Heart left ventricle (tissue), 13 donors: ENCODE measurements at regions not wholly inside any gene's neighbourhood (a gene's known extent, or its start where the extent isn't known, plus 50 kb on each side); places are given as distances from the start of the nearest gene placed in this dataset.
A peak's percentile ranks its signal among the peaks of the same experiment; 100 is the strongest.

ENCODE experiments used
- CTCF ChIP-seq, 12 donors: fragments of 200-600 bp; sonication (generic) in 4 of 12; IDR thresholded peaks; one replicate each; pipeline versions ENCODE4 v1.5.0 to v1.8.0; 2018 to 2022; ENCODE audit warnings: antibody characterized with exemption in 12 of 12, mild to moderate bottlenecking in 5 of 12
- POLR2A ChIP-seq, 2 donors: fragments of 450-650 bp; IDR thresholded peaks; one replicate each; pipeline ENCODE4 v1.6.1; 2017; ENCODE audit warnings: antibody characterized with exemption in 2 of 2, mild to moderate bottlenecking in 2 of 2, moderate library complexity in 2 of 2
- donor health status: ischemic (EF 13 %, LVEDD 7.1; RV severe dilation, severe dysfunction).
- donor health status: DM: no; HTN: yes; CAD: no.
- donor health status: DM: no; HTN: no; CAD: no.
- donor health status: ischemic (EF 25% LVEDD 6.9; RV normal size, moderate dysfunction).
- donor health status: ischemic (EF 25% LVEDD 5.7; RV mildly dilated, moderate dysfunction).
- donor health status: ischemic (EF 35%, LVEDD 5.7; RV mildly dilated, moderate dysfunction).
- donor health status: nonischemic (EF 11% LVEDD 7.7; RV severe dilation, severe dysfunction).
- donor health status: DM: yes; HTN: yes; CAD: no.
- donor health status: PGD.
- donor health status: ischemic (EF 29% LVEDD 5.4; RV normal size, mild dysfunction).
- donor health status: nonischemic (EF 23%, LVEDD 6.1; RV moderate dilation, normal function).

- peak; percentile 66 to 91 (median 84) for TF ChIP-seq CTCF (IDR thresholded peaks at IDR 0.05)
- no peak for TF ChIP-seq POLR2A (IDR thresholded peaks at IDR 0.05)
Observed at GRCh38 chr4:153142700-153143438, 61.4 kb upstream of the TRIM2 start.
